ENCODE measurements at regions not wholly inside any gene's neighbourhood (a gene's known extent, or its start where the extent isn't known, plus 50 kb on each side); places are given as distances from the start of the nearest gene placed in this dataset.

- TF ChIP-seq CTCF (IDR thresholded peaks at IDR 0.05; ENCODE audit: low read depth, low read length, poor library complexity, severe bottlenecking) (no peak), EZH2phosphoT487 (IDR thresholded peaks at IDR 0.05; ENCODE audit: borderline replicate concordance, low read length) (no peak)
These were observed 189.5 kb upstream of the FAT4 start for GRCh38 chr4:125125276-125125675.

All from DOHH2 (cell line).